AG10803 (cell line): ENCODE measurements at regions not wholly inside any gene's neighbourhood (a gene's known extent, or its start where the extent isn't known, plus 50 kb on each side); places are given as distances from the start of the nearest gene placed in this dataset.

Experiments
- DNase-seq: peaks from one replicate; pipeline ENCODE4 v3.0.0; 2010; ENCODE audit warnings: low read depth
- H3K4me3 ChIP-seq: 2 replicates; pipeline ENCODE4 v1.5.1; 2011; ENCODE audit warnings: mild to moderate bottlenecking, low read length, control low read depth
- TF ChIP-seq, protein P1 (sequence below): conservative IDR thresholded peaks from 2 replicates; pipeline ENCODE4 v1.5.1; 2011; ENCODE audit warnings: mild to moderate bottlenecking, low read length, control low read depth, inconsistent platforms

GRCh38 chr7:89760690-89761089 is 393.6 kb upstream of the STEAP1 start:
- DNase-seq = no peak
- TF ChIP-seq, protein P1, sequence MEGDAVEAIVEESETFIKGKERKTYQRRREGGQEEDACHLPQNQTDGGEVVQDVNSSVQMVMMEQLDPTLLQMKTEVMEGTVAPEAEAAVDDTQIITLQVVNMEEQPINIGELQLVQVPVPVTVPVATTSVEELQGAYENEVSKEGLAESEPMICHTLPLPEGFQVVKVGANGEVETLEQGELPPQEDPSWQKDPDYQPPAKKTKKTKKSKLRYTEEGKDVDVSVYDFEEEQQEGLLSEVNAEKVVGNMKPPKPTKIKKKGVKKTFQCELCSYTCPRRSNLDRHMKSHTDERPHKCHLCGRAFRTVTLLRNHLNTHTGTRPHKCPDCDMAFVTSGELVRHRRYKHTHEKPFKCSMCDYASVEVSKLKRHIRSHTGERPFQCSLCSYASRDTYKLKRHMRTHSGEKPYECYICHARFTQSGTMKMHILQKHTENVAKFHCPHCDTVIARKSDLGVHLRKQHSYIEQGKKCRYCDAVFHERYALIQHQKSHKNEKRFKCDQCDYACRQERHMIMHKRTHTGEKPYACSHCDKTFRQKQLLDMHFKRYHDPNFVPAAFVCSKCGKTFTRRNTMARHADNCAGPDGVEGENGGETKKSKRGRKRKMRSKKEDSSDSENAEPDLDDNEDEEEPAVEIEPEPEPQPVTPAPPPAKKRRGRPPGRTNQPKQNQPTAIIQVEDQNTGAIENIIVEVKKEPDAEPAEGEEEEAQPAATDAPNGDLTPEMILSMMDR = no peak
- H3K4me3 ChIP-seq = no peak overlapping the region

GRCh38 chr7:89761173-89761572 is 393.1 kb upstream of the STEAP1 start:
- DNase-seq = no peak
- TF ChIP-seq, protein P1 = no peak
- no peak overlapping the region for H3K4me3 ChIP-seq

GRCh38 chr7:89770161-89770560 is 384.1 kb upstream of the STEAP1 start:
- no peak overlapping the region for H3K4me3 ChIP-seq
- TF ChIP-seq, protein P1 = no peak
- no peak for DNase-seq

GRCh38 chr7:89771003-89771636 is 383.1 kb upstream of the STEAP1 start:
- H3K4me3 ChIP-seq = no peak overlapping the region
- DNase-seq = no peak
- TF ChIP-seq, protein P1 = no peak

- no peak overlapping the region for H3K4me3 ChIP-seq
- no peak for DNase-seq
- TF ChIP-seq, protein P1 = no peak
These were observed 382.0 kb upstream of the STEAP1 start for GRCh38 chr7:89772276-89772675.

DNA sequence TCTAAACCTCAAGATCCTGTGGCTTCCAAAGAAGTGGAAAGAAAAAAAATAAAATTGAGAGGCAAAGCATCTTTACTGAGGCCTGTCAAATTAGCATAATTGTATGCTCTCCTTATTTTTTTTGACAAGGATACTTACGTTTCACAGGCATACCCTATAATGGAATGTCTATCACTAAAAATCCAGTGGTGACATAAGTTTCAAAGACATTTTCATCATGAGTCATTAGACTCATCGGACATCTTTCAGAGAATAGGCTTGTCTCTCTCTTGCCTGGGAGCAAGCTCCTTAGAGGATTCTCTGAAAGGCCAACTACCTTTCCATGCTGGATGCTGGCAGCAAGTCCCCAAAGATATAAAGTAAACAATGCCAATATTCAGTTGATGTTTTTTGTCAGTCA is 380.7 kb upstream of the STEAP1 start:
- TF ChIP-seq, protein P1 = no peak
- no peak overlapping the region for H3K4me3 ChIP-seq
- DNase-seq = no peak

GRCh38 chr7:89775459-89775858 is 378.8 kb upstream of the STEAP1 start:
- TF ChIP-seq, protein P1 = no peak
- H3K4me3 ChIP-seq = no peak overlapping the region
- no peak for DNase-seq
